NB4 (cell line): ENCODE measurements at regions not wholly inside any gene's neighbourhood (a gene's known extent, or its start where the extent isn't known, plus 50 kb on each side); places are given as distances from the start of the nearest gene placed in this dataset.

Experiments
- DNase-seq: peaks from one replicate; pipeline ENCODE4 v3.0.0; 2010; ENCODE audit warnings: low read depth
- H3K4me3 ChIP-seq: one replicate; pipeline ENCODE4 v1.5.1; 2011; ENCODE audit warnings: mild to moderate bottlenecking, low read depth, low read length, moderate library complexity
- CTCF ChIP-seq: IDR thresholded peaks from one replicate; pipeline ENCODE4 v1.5.1; 2012; ENCODE audit warnings: low read depth, low read length
- MAX ChIP-seq: IDR thresholded peaks from 2 replicates; pipeline ENCODE4 v1.6.1; 2011; ENCODE audit warnings: low read depth, low read length
- MYC ChIP-seq: IDR thresholded peaks from 2 replicates; pipeline ENCODE4 v1.6.1; 2011; ENCODE audit warnings: low read depth, low read length
- POLR2A ChIP-seq: IDR thresholded peaks from 2 replicates; pipeline ENCODE4 v1.6.1; 2011; ENCODE audit warnings: mild to moderate bottlenecking; ENCODE audit not compliant: insufficient read length; ENCODE audit errors: extremely low read depth

DNA sequence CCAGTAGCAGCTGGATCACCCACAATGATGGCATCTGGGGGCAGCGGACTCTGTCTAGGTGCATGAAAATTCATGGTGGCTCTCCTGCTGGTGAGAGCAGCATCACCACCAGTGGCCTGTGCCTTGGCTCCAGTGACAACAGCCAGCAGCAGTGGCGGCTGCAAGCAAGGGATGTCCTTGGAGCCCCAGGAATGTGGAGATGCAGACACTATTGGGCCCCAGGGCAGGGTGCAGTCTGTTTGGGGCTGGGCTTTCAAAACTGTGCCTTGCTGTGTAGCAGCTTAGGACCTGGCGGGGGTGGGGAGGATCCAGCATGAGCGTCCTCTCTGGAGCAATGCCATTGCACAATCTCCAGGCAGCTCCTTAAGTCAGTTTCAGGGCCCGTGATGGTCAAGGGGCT is 199.7 kb downstream of the CHD9NB start:
- TF ChIP-seq CTCF (no peak), MAX (no peak), MYC (no peak), POLR2A (no peak)
- DNase-seq: no peak
- H3K4me3 ChIP-seq: no peak overlapping the region

DNA sequence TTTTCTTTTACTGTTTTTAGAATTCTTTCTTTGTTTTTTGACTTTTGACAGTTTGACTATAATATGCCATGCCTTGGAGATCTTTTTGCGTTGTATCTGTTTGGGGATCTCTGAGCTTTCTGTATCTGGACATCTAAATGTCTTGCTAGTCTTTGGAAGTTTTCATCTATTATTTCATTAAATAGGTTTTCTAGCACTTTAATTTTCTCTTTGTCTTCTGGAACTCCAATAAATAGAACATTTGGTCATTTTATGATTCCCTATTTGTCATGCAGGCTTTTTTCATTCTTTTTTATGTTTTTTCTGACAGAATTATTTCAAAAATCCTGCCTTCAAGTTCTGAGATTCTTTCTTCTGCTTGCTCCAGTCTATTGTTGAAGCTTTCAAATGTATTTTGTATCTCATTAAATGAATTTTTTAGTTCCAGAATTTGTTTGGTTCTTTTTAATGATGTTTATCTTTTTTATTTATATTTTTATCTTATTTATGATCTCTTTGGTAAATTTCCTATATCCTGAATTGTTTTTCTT is 201.4 kb downstream of the CHD9NB start:
- H3K4me3 ChIP-seq: no peak overlapping the region
- DNase-seq: no peak
- TF ChIP-seq MYC (no peak), POLR2A (no peak), CTCF (no peak), MAX (no peak)

- no peak overlapping the region for H3K4me3 ChIP-seq
- TF ChIP-seq MYC: no peak
- no peak for TF ChIP-seq CTCF
- TF ChIP-seq POLR2A: no peak
- no peak for TF ChIP-seq MAX
- no peak for DNase-seq
Observed at GRCh38 chr16:52843381-52843780, 209.3 kb downstream of the CHD9NB start.

DNA sequence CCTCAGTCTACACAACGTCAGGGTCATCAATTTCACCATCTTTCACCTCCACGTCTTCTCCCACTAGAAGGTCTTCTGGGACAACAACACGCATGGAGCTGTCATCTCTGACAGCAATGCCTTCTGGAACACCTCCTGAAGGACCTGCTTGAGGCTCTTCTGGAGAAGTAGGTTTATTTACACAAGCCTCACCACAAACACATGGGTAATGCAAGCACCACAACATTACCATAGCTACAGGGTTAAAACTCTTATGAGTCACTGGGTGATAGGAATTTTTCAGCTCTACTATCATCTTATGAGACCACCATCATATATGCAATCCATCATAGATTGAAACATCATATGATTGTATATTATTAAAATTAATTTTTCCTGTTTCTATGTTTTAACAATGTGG is 215.4 kb downstream of the CHD9NB start:
- TF ChIP-seq MAX (no peak), POLR2A (no peak), MYC (no peak), CTCF (no peak)
- no peak overlapping the region for H3K4me3 ChIP-seq
- no peak for DNase-seq

- TF ChIP-seq MYC: no peak
- no peak for TF ChIP-seq CTCF
- no peak for TF ChIP-seq POLR2A
- no peak for TF ChIP-seq MAX
- H3K4me3 ChIP-seq: no peak overlapping the region
- DNase-seq: no peak
Observed at GRCh38 chr16:52834736-52835465, 217.8 kb downstream of the CHD9NB start.
